ENCODE measurements at regions not wholly inside any gene's neighbourhood (a gene's known extent, or its start where the extent isn't known, plus 50 kb on each side); places are given as distances from the start of the nearest gene placed in this dataset.

- TF ChIP-seq, protein P1, sequence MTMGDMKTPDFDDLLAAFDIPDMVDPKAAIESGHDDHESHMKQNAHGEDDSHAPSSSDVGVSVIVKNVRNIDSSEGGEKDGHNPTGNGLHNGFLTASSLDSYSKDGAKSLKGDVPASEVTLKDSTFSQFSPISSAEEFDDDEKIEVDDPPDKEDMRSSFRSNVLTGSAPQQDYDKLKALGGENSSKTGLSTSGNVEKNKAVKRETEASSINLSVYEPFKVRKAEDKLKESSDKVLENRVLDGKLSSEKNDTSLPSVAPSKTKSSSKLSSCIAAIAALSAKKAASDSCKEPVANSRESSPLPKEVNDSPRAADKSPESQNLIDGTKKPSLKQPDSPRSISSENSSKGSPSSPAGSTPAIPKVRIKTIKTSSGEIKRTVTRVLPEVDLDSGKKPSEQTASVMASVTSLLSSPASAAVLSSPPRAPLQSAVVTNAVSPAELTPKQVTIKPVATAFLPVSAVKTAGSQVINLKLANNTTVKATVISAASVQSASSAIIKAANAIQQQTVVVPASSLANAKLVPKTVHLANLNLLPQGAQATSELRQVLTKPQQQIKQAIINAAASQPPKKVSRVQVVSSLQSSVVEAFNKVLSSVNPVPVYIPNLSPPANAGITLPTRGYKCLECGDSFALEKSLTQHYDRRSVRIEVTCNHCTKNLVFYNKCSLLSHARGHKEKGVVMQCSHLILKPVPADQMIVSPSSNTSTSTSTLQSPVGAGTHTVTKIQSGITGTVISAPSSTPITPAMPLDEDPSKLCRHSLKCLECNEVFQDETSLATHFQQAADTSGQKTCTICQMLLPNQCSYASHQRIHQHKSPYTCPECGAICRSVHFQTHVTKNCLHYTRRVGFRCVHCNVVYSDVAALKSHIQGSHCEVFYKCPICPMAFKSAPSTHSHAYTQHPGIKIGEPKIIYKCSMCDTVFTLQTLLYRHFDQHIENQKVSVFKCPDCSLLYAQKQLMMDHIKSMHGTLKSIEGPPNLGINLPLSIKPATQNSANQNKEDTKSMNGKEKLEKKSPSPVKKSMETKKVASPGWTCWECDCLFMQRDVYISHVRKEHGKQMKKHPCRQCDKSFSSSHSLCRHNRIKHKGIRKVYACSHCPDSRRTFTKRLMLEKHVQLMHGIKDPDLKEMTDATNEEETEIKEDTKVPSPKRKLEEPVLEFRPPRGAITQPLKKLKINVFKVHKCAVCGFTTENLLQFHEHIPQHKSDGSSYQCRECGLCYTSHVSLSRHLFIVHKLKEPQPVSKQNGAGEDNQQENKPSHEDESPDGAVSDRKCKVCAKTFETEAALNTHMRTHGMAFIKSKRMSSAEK (CRISPR knock-in tag; IDR thresholded peaks at IDR 0.05; ENCODE audit: borderline replicate concordance) = no peak
- TF ChIP-seq AR (CRISPR knock-in tag; IDR thresholded peaks at IDR 0.05) (no peak), MAX (CRISPR knock-in tag; IDR thresholded peaks at IDR 0.05) (no peak), SMAD4 (CRISPR knock-in tag; IDR thresholded peaks at IDR 0.05) (no peak), ZNF232 (CRISPR knock-in tag; IDR thresholded peaks at IDR 0.05) (no peak), ZNF416 (CRISPR knock-in tag; IDR thresholded peaks at IDR 0.05) (no peak), CREM (CRISPR knock-in tag; IDR thresholded peaks at IDR 0.05) (no peak)
Observed at GRCh38 chr18:22683786-22684185, 249.3 kb upstream of the RBBP8 start (continued).

DNA sequence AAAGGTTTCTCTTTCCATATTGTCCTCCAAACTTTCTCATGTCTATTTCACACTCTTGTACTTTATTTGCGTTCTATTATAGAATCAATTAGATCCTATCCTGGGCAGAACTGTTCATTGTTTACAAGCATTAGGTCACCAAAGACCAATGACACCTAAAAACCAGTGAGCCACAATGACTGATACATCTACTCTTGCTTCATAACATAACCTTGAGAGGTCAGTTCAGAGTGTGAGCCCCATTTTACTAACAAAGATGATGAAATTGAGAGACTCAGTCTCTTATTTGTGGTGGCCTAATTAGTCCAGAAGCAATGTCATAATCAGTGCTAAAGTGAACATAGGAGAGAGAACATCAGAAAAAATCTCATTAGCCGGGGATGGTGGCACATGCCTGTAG is 248.9 kb upstream of the RBBP8 start:
- ATAC-seq (no peak), DNase-seq (ENCODE audit: low spot score) (no peak)
- TF ChIP-seq, protein P2, sequence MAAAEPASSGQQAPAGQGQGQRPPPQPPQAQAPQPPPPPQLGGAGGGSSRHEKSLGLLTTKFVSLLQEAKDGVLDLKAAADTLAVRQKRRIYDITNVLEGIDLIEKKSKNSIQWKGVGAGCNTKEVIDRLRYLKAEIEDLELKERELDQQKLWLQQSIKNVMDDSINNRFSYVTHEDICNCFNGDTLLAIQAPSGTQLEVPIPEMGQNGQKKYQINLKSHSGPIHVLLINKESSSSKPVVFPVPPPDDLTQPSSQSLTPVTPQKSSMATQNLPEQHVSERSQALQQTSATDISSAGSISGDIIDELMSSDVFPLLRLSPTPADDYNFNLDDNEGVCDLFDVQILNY (CRISPR knock-in tag; IDR thresholded peaks at IDR 0.05) = no peak
- TF ChIP-seq ZNF219 (CRISPR knock-in tag; IDR thresholded peaks at IDR 0.05; ENCODE audit: borderline replicate concordance) (no peak), FOXJ3 (CRISPR knock-in tag; IDR thresholded peaks at IDR 0.05; ENCODE audit: borderline replicate concordance) (no peak)
- TF ChIP-seq, protein P3, sequence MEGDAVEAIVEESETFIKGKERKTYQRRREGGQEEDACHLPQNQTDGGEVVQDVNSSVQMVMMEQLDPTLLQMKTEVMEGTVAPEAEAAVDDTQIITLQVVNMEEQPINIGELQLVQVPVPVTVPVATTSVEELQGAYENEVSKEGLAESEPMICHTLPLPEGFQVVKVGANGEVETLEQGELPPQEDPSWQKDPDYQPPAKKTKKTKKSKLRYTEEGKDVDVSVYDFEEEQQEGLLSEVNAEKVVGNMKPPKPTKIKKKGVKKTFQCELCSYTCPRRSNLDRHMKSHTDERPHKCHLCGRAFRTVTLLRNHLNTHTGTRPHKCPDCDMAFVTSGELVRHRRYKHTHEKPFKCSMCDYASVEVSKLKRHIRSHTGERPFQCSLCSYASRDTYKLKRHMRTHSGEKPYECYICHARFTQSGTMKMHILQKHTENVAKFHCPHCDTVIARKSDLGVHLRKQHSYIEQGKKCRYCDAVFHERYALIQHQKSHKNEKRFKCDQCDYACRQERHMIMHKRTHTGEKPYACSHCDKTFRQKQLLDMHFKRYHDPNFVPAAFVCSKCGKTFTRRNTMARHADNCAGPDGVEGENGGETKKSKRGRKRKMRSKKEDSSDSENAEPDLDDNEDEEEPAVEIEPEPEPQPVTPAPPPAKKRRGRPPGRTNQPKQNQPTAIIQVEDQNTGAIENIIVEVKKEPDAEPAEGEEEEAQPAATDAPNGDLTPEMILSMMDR (IDR thresholded peaks at IDR 0.05) = no peak
- TF ChIP-seq, protein P4, sequence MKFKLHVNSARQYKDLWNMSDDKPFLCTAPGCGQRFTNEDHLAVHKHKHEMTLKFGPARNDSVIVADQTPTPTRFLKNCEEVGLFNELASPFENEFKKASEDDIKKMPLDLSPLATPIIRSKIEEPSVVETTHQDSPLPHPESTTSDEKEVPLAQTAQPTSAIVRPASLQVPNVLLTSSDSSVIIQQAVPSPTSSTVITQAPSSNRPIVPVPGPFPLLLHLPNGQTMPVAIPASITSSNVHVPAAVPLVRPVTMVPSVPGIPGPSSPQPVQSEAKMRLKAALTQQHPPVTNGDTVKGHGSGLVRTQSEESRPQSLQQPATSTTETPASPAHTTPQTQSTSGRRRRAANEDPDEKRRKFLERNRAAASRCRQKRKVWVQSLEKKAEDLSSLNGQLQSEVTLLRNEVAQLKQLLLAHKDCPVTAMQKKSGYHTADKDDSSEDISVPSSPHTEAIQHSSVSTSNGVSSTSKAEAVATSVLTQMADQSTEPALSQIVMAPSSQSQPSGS (CRISPR knock-in tag; IDR thresholded peaks at IDR 0.05; ENCODE audit: borderline replicate concordance, low read depth) = no peak
- CTCF ChIA-PET = no interaction called here
- H3K27me3 Mint-ChIP-seq (ENCODE audit: low read depth) = peaks cover 10% of the 10 kb centered on the region
- no peak overlapping the region for H3K4me3 Mint-ChIP-seq
- POLR2A ChIA-PET = no interaction called here
- no peaks in the 10 kb centered on the region for H3K4me1 Mint-ChIP-seq
- peaks cover 9% of the 10 kb centered on the region for H3K36me3 Mint-ChIP-seq
- peaks cover 7% of the 10 kb centered on the region for H3K9me3 Mint-ChIP-seq
- no peak overlapping the region for H3K27ac Mint-ChIP-seq

DNA sequence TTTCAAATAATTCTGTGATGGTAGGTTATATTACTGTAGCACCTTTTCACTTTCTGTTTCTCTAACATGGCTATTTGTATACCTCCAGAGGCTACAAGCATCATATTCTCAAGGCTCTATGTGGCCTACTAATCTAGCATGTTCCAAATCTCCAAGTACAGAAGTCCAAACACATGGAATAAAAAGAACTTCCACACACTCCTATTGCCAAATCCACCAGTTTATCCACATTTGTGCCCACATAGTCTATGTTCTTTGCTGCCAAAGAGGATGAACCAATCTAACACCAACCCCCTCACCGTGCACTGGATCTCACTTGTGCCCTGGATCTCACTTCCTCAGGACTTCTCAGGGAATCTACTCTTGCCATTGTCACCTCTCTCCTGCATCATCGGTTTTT is 247.3 kb upstream of the RBBP8 start:
- H3K27ac Mint-ChIP-seq = no peak overlapping the region
- no peak for DNase-seq (ENCODE audit: low spot score)
- peaks cover 9% of the 10 kb centered on the region for H3K36me3 Mint-ChIP-seq
- no peak overlapping the region for H3K4me3 Mint-ChIP-seq
- ChIA-PET POLR2A (no interaction called here), CTCF (no interaction called here)
- H3K4me1 Mint-ChIP-seq = no peaks in the 10 kb centered on the region
- H3K27me3 Mint-ChIP-seq (ENCODE audit: low read depth) = peaks cover 10% of the 10 kb centered on the region
- no peak for ATAC-seq
- peaks cover 7% of the 10 kb centered on the region for H3K9me3 Mint-ChIP-seq
- TF ChIP-seq ATF1 (CRISPR knock-in tag; IDR thresholded peaks at IDR 0.05) = no peak
- no peak for TF ChIP-seq E2F4 (CRISPR knock-in tag; IDR thresholded peaks at IDR 0.05; ENCODE audit: borderline replicate concordance, low read depth)
- TF ChIP-seq ESRRA (CRISPR knock-in tag; IDR thresholded peaks at IDR 0.05; ENCODE audit: borderline replicate concordance) = no peak
- TF ChIP-seq, protein P2 (CRISPR knock-in tag; IDR thresholded peaks at IDR 0.05) = no peak
- no peak for TF ChIP-seq HMGXB4 (CRISPR knock-in tag; IDR thresholded peaks at IDR 0.05)
- TF ChIP-seq ZNF232 (CRISPR knock-in tag; IDR thresholded peaks at IDR 0.05) = no peak

Data from WTC11 (cell line).